ENCODE measurements at regions not wholly inside any gene's neighbourhood (a gene's known extent, or its start where the extent isn't known, plus 50 kb on each side); places are given as distances from the start of the nearest gene placed in this dataset.
A peak's percentile ranks its signal among the peaks of the same experiment; 100 is the strongest.

GRCh38 chr15:60126661-60127060 is 122.5 kb downstream of the FOXB1 start:
- no peaks in the 10 kb centered on the region for H3K36me3 ChIP-seq (ENCODE audit: control insufficient read depth, insufficient read depth, low read length)
- H3K4me3 ChIP-seq (replicated peaks; ENCODE audit: low read depth, low read length) = no peak overlapping the region
- no peak for DNase-seq (ENCODE audit: extremely low read depth, insufficient read length)
- no peaks in the 10 kb centered on the region for H3K27me3 ChIP-seq (replicated peaks; ENCODE audit: control insufficient read depth, insufficient read depth, low read length)
- TF ChIP-seq, protein P1, sequence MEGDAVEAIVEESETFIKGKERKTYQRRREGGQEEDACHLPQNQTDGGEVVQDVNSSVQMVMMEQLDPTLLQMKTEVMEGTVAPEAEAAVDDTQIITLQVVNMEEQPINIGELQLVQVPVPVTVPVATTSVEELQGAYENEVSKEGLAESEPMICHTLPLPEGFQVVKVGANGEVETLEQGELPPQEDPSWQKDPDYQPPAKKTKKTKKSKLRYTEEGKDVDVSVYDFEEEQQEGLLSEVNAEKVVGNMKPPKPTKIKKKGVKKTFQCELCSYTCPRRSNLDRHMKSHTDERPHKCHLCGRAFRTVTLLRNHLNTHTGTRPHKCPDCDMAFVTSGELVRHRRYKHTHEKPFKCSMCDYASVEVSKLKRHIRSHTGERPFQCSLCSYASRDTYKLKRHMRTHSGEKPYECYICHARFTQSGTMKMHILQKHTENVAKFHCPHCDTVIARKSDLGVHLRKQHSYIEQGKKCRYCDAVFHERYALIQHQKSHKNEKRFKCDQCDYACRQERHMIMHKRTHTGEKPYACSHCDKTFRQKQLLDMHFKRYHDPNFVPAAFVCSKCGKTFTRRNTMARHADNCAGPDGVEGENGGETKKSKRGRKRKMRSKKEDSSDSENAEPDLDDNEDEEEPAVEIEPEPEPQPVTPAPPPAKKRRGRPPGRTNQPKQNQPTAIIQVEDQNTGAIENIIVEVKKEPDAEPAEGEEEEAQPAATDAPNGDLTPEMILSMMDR (IDR thresholded peaks at IDR 0.05; ENCODE audit: insufficient read depth, low read length, poor library complexity, severe bottlenecking) = no peak

DNA sequence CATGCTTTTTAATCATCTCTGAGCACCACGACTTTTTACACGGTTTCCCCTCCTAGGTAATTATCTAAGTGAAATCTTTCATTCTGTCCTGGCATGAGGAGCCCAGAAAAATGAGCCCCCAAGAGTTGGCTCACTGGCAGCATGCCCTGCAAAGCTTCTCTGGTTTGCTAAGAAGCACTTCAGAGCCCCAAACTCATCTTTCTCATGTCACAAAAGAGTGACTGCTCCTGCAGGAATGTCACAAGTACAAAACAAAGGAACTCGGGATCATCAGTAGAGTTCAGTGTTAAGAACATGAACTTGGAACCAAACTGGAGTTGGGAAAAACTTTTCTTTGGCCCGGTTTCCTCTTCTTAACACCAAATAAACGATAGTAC is 123.9 kb downstream of the FOXB1 start:
- Histone ChIP-seq H3K4me3 (replicated peaks; ENCODE audit: low read depth, low read length) (peak overlapping the region; percentile 47), H3K36me3 (ENCODE audit: control insufficient read depth, insufficient read depth, low read length) (no peaks in the 10 kb centered on the region), H3K27me3 (replicated peaks; ENCODE audit: control insufficient read depth, insufficient read depth, low read length) (no peaks in the 10 kb centered on the region)
- TF ChIP-seq, protein P1 (IDR thresholded peaks at IDR 0.05; ENCODE audit: insufficient read depth, low read length, poor library complexity, severe bottlenecking) = no peak
- DNase-seq (ENCODE audit: extremely low read depth, insufficient read length) = no peak

DNA sequence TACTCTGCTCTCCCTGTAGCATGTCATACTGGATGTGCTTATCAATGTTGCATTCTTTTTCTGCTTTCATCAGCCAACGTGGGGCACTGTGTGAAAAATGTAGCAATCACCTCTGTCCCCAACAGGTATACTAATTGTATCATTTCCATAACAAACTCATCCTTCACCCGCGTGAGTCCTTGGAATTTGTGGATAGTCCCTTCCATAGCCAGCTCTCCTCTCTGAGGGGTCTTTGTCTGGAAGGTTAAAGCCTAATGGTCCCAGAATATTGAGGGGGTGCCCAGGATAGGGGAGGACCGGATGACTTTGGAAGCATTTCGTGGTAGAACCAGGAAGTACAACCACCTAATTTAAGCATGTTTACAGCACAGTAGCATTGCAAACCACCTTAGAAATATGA is 124.6 kb downstream of the FOXB1 start:
- Histone ChIP-seq H3K27me3 (replicated peaks; ENCODE audit: control insufficient read depth, insufficient read depth, low read length) (no peaks in the 10 kb centered on the region), H3K36me3 (ENCODE audit: control insufficient read depth, insufficient read depth, low read length) (no peaks in the 10 kb centered on the region), H3K4me3 (replicated peaks; ENCODE audit: low read depth, low read length) (no peak overlapping the region)
- TF ChIP-seq, protein P1 (IDR thresholded peaks at IDR 0.05; ENCODE audit: insufficient read depth, low read length, poor library complexity, severe bottlenecking) = no peak
- DNase-seq (ENCODE audit: extremely low read depth, insufficient read length) = no peak

DNA sequence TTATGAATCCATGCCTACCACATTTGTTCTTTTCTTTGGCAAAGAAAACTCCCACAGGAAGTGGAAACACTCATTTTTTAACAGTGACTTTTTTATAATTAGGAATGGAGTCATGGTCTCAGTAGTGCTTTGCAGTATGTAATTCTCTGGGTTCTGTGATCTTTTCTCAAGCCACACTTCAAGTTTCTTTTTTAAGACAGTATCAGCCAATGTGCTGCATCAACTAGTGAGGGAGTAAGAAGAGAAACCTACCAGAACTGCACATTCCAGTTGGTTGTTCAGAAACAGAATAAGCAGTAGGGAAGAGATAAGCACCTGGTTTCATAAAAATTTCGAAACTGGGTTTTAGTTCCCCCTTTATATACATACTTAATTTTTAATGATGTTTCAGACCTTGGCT is 126.3 kb downstream of the FOXB1 start:
- TF ChIP-seq, protein P1 (IDR thresholded peaks at IDR 0.05; ENCODE audit: insufficient read depth, low read length, poor library complexity, severe bottlenecking) = no peak
- Histone ChIP-seq H3K36me3 (ENCODE audit: control insufficient read depth, insufficient read depth, low read length) (no peaks in the 10 kb centered on the region), H3K27me3 (replicated peaks; ENCODE audit: control insufficient read depth, insufficient read depth, low read length) (no peaks in the 10 kb centered on the region; the same call in 1 of the 2 replicates), H3K4me3 (replicated peaks; ENCODE audit: low read depth, low read length) (no peak overlapping the region)
- no peak for DNase-seq (ENCODE audit: extremely low read depth, insufficient read length)

DNA sequence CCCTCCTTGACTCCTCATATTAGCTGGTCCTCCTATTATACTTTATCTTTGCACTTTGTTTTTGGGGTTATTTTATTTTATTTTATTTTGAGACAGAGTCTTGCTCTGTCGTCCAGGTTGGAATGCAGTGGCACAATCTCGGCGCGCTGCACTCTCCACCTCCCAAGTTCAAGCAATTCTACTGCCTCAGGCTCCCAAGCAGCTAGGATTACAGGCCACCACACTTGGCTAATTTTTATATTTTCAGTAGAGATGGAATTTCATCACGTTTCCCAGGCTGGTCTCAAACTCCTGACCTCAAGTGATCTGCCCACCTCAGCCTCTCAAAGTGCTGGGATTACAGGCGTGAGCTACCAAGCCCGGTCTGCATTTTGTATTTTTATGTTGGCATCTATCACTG is 126.7 kb downstream of the FOXB1 start:
- no peak overlapping the region for H3K4me3 ChIP-seq (replicated peaks; ENCODE audit: low read depth, low read length)
- H3K27me3 ChIP-seq (replicated peaks; ENCODE audit: control insufficient read depth, insufficient read depth, low read length) = no peaks in the 10 kb centered on the region; the same call in 1 of the 2 replicates
- DNase-seq (ENCODE audit: extremely low read depth, insufficient read length) = no peak
- H3K36me3 ChIP-seq (ENCODE audit: control insufficient read depth, insufficient read depth, low read length) = no peaks in the 10 kb centered on the region
- TF ChIP-seq, protein P1 (IDR thresholded peaks at IDR 0.05; ENCODE audit: insufficient read depth, low read length, poor library complexity, severe bottlenecking) = no peak

DNA sequence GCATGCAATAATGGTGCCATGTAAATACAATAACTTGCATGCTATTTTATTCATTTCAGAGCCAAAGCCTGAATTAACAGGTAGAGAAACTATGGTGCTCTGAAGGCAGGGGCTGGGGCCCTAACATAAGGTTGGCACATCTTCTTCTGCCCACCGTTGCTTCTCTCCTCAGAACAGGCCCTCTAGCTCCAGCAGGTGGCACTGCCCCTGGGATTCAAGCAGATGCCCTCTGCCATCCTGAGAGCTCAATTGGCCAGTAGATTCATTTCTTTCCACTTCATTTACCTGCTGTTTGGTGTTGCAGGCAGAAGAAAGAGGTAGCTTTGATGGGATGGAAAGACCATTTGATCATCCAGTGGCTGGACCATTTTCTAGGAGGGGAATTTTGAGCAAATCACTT is 130.5 kb downstream of the FOXB1 start:
- no peak for DNase-seq (ENCODE audit: extremely low read depth, insufficient read length)
- Histone ChIP-seq H3K27me3 (replicated peaks; ENCODE audit: control insufficient read depth, insufficient read depth, low read length) (no peaks in the 10 kb centered on the region; the same call in 1 of the 2 replicates), H3K36me3 (ENCODE audit: control insufficient read depth, insufficient read depth, low read length) (no peaks in the 10 kb centered on the region), H3K4me3 (replicated peaks; ENCODE audit: low read depth, low read length) (no peak overlapping the region)
- TF ChIP-seq, protein P1 (IDR thresholded peaks at IDR 0.05; ENCODE audit: insufficient read depth, low read length, poor library complexity, severe bottlenecking) = peak; percentile 38

Data from GM06990 (cell line).